Neural cell (in vitro differentiated cells): ENCODE measurements at regions not wholly inside any gene's neighbourhood (a gene's known extent, or its start where the extent isn't known, plus 50 kb on each side); places are given as distances from the start of the nearest gene placed in this dataset.

Experiments used
- H2AFZ ChIP-seq: fragments of 200-600, 300-800 bp; sonication (generic), shearing (Covaris generic); 2 replicates; pipeline ENCODE4 v1.6.0; 2014; ENCODE audit warnings: low read depth, mild to moderate bottlenecking, antibody characterized with exemption, low read length, moderate library complexity
- H3F3A ChIP-seq: fragments of 200-600 bp; shearing (Covaris generic); 2 replicates; pipeline ENCODE4 v1.6.1; 2016; ENCODE audit warnings: mild to moderate bottlenecking, moderate library complexity, mixed read lengths, antibody characterized with exemption, low read length; ENCODE audit not compliant: insufficient read depth, poor library complexity, severe bottlenecking
- H3K27ac ChIP-seq: fragments of 200-600, 300-800 bp; sonication (generic), shearing (Covaris generic); 2 replicates; pipeline ENCODE4 v1.5.1; 2014; ENCODE audit warnings: mild to moderate bottlenecking, low read length, moderate library complexity
- H3K27me3 ChIP-seq: fragments of 300-800, 200-600 bp; sonication (generic), shearing (Covaris generic); 2 replicates; pipeline ENCODE4 v1.6.0; 2014; ENCODE audit warnings: mild to moderate bottlenecking, low read depth, low read length, moderate library complexity; ENCODE audit not compliant: insufficient read depth
- H3K36me3 ChIP-seq: fragments of 300-800, 200-600 bp; sonication (generic), shearing (Covaris generic); 2 replicates; pipeline ENCODE4 v1.5.1; 2014; ENCODE audit warnings: mild to moderate bottlenecking, antibody characterized with exemption, low read length, moderate library complexity; ENCODE audit not compliant: insufficient read depth
- H3K4me2 ChIP-seq: fragments of 300-800, 200-600 bp; sonication (generic), shearing (Covaris generic); 2 replicates; pipeline ENCODE4 v1.6.0; 2014; ENCODE audit warnings: mild to moderate bottlenecking, low read length
- H3K4me3 ChIP-seq: fragments of 300-800, 200-600 bp; sonication (generic), shearing (Covaris generic); 2 replicates; pipeline ENCODE4 v1.5.1; 2014; ENCODE audit warnings: mild to moderate bottlenecking, low read length, moderate library complexity
- H3K79me2 ChIP-seq: fragments of 200-600 bp; shearing (Covaris generic); replicated peaks from 2 replicates; pipeline ENCODE4 v1.6.0; 2014; ENCODE audit warnings: mild to moderate bottlenecking, low read length, moderate library complexity; ENCODE audit not compliant: insufficient read depth
- H3K9ac ChIP-seq: fragments of 300-800, 200-600 bp; sonication (generic), shearing (Covaris generic); 2 replicates; pipeline ENCODE4 v1.6.1; 2016; ENCODE audit warnings: mild to moderate bottlenecking, low read length, mixed read lengths
- H3K9me2 ChIP-seq: fragments of 200-600 bp; shearing (Covaris generic); 2 replicates; pipeline ENCODE4 v1.6.1; 2016; ENCODE audit warnings: mild to moderate bottlenecking, low read length, mixed read lengths; ENCODE audit not compliant: insufficient read depth
- H3K9me3 ChIP-seq: fragments of 200-600, 300-800 bp; sonication (generic), shearing (Covaris generic); 2 replicates; pipeline ENCODE4 v1.6.1; 2016; ENCODE audit warnings: mild to moderate bottlenecking, mixed run types, low read length, moderate library complexity, mixed read lengths
- H4K20me1 ChIP-seq: fragments of 200-600 bp; shearing (Covaris generic); 2 replicates; pipeline ENCODE4 v1.6.1; 2016; ENCODE audit warnings: mild to moderate bottlenecking, mixed run types; ENCODE audit not compliant: insufficient read depth
- EP300 ChIP-seq: fragments of 450-650 bp; conservative IDR thresholded peaks from 2 replicates; pipeline ENCODE4 v1.6.1; 2014; ENCODE audit warnings: antibody characterized with exemption, mild to moderate bottlenecking, moderate library complexity; ENCODE audit not compliant: poor library complexity, severe bottlenecking
- EZH2 ChIP-seq: fragments of 200-600, 300-800 bp; shearing (Covaris generic), sonication (generic); IDR thresholded peaks from 2 replicates; pipeline ENCODE4 v1.6.1; 2014; ENCODE audit warnings: antibody characterized with exemption, low read length, borderline replicate concordance, mild to moderate bottlenecking; ENCODE audit not compliant: insufficient read depth, poor library complexity, severe bottlenecking
- MXI1 ChIP-seq: fragments of 450-650 bp; conservative IDR thresholded peaks from 2 replicates; pipeline ENCODE4 v1.6.1; 2014; ENCODE audit warnings: antibody characterized with exemption, mild to moderate bottlenecking; ENCODE audit not compliant: poor library complexity, severe bottlenecking
- POLR2AphosphoS5 ChIP-seq: IDR thresholded peaks from 2 replicates; pipeline ENCODE4 v1.6.1; 2012
- RAD21 ChIP-seq: fragments of 450-650 bp; conservative IDR thresholded peaks from 2 replicates; pipeline ENCODE4 v1.6.1; 2014; ENCODE audit warnings: antibody characterized with exemption, mild to moderate bottlenecking, moderate library complexity
- SMC3 ChIP-seq: fragments of 450-650 bp; conservative IDR thresholded peaks from 2 replicates; pipeline ENCODE4 v1.6.1; 2014; ENCODE audit warnings: antibody characterized with exemption, mild to moderate bottlenecking, moderate library complexity; ENCODE audit not compliant: poor library complexity
- TAF1 ChIP-seq: IDR thresholded peaks from 2 replicates; pipeline ENCODE4 v1.6.1; 2012; ENCODE audit warnings: low read depth
- TF ChIP-seq, protein P1 (sequence below): fragments of 450-650 bp; IDR thresholded peaks from 2 replicates; pipeline ENCODE4 v1.5.1; 2014; ENCODE audit warnings: antibody characterized with exemption, mild to moderate bottlenecking, moderate library complexity; ENCODE audit not compliant: poor library complexity, severe bottlenecking
- TF ChIP-seq, protein P2 (sequence below): IDR thresholded peaks from 2 replicates; pipeline ENCODE4 v1.6.1; 2012; ENCODE audit warnings: borderline replicate concordance

DNA sequence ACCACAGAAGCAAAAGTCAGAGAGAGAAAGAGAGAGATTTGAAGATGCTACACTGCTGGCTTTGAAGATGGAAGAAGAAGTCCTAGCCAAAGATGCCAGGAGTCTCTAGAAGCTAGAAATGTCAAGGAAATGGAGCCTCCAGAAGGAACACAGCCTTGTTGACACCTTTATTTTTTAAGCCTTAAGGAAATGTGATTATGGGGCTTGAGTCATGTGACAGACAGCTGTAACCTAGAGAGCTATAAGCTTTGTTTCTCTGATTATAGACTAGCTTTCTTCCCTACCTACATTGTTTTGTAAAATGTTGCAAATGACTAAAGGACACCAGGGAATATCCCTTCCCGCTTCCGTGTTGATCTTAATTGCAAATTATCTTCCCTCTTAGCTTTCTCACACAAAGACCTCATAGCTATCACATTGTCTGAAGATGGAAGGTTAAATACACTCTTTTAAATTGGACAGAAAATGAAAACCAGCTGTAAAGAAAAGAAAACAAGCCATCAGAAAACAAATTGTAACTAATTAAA is 199.9 kb downstream of the ARHGAP12 start:
- Histone ChIP-seq H3K9me2 (no peaks in the 10 kb centered on the region), H3K9me3 (peaks cover 4% of the 10 kb centered on the region), H3K27ac (peak overlapping the region; percentile 18), H4K20me1 (no peaks in the 10 kb centered on the region), H3K4me3 (no peak overlapping the region), H3K79me2 (no peaks in the 10 kb centered on the region), H3K9ac (no peak overlapping the region), H3F3A (no peaks in the 10 kb centered on the region), H3K36me3 (no peaks in the 10 kb centered on the region), H2AFZ (no peak overlapping the region), H3K27me3 (no peaks in the 10 kb centered on the region), H3K4me2 (no peak overlapping the region)
- TF ChIP-seq POLR2AphosphoS5 (no peak), RAD21 (no peak), SMC3 (no peak), MXI1 (no peak), EZH2 (no peak), EP300 (no peak)
- TF ChIP-seq, protein P1, sequence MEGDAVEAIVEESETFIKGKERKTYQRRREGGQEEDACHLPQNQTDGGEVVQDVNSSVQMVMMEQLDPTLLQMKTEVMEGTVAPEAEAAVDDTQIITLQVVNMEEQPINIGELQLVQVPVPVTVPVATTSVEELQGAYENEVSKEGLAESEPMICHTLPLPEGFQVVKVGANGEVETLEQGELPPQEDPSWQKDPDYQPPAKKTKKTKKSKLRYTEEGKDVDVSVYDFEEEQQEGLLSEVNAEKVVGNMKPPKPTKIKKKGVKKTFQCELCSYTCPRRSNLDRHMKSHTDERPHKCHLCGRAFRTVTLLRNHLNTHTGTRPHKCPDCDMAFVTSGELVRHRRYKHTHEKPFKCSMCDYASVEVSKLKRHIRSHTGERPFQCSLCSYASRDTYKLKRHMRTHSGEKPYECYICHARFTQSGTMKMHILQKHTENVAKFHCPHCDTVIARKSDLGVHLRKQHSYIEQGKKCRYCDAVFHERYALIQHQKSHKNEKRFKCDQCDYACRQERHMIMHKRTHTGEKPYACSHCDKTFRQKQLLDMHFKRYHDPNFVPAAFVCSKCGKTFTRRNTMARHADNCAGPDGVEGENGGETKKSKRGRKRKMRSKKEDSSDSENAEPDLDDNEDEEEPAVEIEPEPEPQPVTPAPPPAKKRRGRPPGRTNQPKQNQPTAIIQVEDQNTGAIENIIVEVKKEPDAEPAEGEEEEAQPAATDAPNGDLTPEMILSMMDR = no peak
- TF ChIP-seq, protein P2, sequence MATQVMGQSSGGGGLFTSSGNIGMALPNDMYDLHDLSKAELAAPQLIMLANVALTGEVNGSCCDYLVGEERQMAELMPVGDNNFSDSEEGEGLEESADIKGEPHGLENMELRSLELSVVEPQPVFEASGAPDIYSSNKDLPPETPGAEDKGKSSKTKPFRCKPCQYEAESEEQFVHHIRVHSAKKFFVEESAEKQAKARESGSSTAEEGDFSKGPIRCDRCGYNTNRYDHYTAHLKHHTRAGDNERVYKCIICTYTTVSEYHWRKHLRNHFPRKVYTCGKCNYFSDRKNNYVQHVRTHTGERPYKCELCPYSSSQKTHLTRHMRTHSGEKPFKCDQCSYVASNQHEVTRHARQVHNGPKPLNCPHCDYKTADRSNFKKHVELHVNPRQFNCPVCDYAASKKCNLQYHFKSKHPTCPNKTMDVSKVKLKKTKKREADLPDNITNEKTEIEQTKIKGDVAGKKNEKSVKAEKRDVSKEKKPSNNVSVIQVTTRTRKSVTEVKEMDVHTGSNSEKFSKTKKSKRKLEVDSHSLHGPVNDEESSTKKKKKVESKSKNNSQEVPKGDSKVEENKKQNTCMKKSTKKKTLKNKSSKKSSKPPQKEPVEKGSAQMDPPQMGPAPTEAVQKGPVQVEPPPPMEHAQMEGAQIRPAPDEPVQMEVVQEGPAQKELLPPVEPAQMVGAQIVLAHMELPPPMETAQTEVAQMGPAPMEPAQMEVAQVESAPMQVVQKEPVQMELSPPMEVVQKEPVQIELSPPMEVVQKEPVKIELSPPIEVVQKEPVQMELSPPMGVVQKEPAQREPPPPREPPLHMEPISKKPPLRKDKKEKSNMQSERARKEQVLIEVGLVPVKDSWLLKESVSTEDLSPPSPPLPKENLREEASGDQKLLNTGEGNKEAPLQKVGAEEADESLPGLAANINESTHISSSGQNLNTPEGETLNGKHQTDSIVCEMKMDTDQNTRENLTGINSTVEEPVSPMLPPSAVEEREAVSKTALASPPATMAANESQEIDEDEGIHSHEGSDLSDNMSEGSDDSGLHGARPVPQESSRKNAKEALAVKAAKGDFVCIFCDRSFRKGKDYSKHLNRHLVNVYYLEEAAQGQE = no peak

DNA sequence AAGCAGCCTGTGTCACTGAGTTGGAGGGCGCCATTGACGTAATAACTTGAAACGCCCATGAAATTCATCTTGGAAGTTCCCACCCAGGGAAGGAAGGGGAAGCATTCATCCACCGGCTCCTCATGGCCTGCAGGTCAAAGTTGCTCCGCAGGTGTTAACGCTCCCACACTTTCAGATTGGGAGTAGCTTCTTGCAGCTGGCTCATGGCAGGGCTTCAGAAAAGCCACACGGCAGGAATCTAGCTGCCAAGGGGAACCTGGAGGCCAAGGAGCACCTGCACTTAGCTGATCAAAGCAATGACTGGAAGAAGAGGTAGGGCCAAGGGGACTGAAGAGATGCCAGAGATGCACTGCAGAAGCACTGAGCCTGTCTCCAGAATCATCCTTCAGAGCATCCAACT is 203.2 kb downstream of the ARHGAP12 start:
- Histone ChIP-seq H3K36me3 (no peaks in the 10 kb centered on the region), H3K4me3 (no peak overlapping the region), H3K27ac (no peak overlapping the region), H3K9me2 (no peaks in the 10 kb centered on the region), H3K4me2 (no peak overlapping the region), H3K27me3 (no peaks in the 10 kb centered on the region), H3F3A (no peaks in the 10 kb centered on the region), H2AFZ (no peak overlapping the region), H3K9me3 (peaks cover 4% of the 10 kb centered on the region), H3K79me2 (no peaks in the 10 kb centered on the region), H4K20me1 (no peaks in the 10 kb centered on the region), H3K9ac (no peak overlapping the region)
- TF ChIP-seq TAF1 (no peak), RAD21 (no peak)

DNA sequence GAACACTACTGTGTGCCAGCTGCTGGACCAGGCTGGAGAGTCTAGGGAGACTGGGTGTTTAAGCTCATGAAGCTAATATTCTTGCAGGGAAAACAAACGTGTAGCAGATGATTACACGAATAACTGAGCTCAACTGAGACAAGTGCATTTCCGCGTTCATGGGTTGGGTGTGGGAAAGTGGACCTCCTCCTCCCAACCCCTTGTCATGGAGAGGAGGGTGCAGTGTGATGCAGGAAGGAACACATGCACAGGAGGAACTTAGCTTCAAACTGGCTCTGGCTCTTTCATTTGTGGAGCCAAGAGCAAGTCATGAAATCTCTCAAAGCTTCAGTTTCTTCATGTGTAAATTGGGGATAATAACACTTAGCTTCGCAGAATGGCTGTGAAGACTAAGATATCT is 204.3 kb downstream of the ARHGAP12 start:
- TF ChIP-seq SMC3 (no peak), POLR2AphosphoS5 (no peak), TAF1 (no peak), EZH2 (no peak), EP300 (no peak)
- no peaks in the 10 kb centered on the region for H3K9me2 ChIP-seq

More for the DNA sequence above, 204.3 kb downstream of the ARHGAP12 start:
- no peak overlapping the region for H3K27ac ChIP-seq
- no peaks in the 10 kb centered on the region for H3F3A ChIP-seq
- no peak overlapping the region for H3K4me2 ChIP-seq
- no peaks in the 10 kb centered on the region for H3K79me2 ChIP-seq
- no peaks in the 10 kb centered on the region for H3K27me3 ChIP-seq
- H3K36me3 ChIP-seq = no peaks in the 10 kb centered on the region
- no peak overlapping the region for H3K9ac ChIP-seq
- no peak overlapping the region for H3K4me3 ChIP-seq
- H4K20me1 ChIP-seq = no peaks in the 10 kb centered on the region
- peaks cover 4% of the 10 kb centered on the region for H3K9me3 ChIP-seq
- no peak overlapping the region for H2AFZ ChIP-seq
